BJ (cell line): ENCODE measurements at regions not wholly inside any gene's neighbourhood (a gene's known extent, or its start where the extent isn't known, plus 50 kb on each side); places are given as distances from the start of the nearest gene placed in this dataset.

Source experiments
- CTCF ChIA-PET: fragments of 350-600 bp; formaldehyde crosslinking; extraction: SDS; loops from one replicate; lab custom pipeline; 2021; ENCODE audit warnings: antibody characterized with exemption, inconsistent platforms; lab: Yijun Ruan, JAX
- POLR2A ChIA-PET: fragments of 300-600 bp; sonication (Branson Sonifier 250); formaldehyde crosslinking; extraction: SDS; loops from one replicate; lab custom pipeline; 2021; ENCODE audit warnings: antibody characterized with exemption; lab: Charles Lee
- DNase-seq: peaks from one replicate; pipeline ENCODE4 v3.0.0-alpha.2; 2011; ENCODE audit warnings: low read depth
- H3K27me3 ChIP-seq: 2 replicates; pipeline ENCODE4 v1.6.0; 2011; ENCODE audit warnings: low read length; ENCODE audit not compliant: control insufficient read depth, insufficient read depth
- H3K36me3 ChIP-seq: 2 replicates; pipeline ENCODE4 v1.5.1; 2011; ENCODE audit warnings: low read length; ENCODE audit not compliant: control insufficient read depth, insufficient read depth
- H3K4me3 ChIP-seq: 2 replicates; pipeline ENCODE4 v1.5.1; 2011; ENCODE audit warnings: low read depth, mild to moderate bottlenecking, control low read depth, low read length
- TF ChIP-seq, protein P1 (sequence below): IDR thresholded peaks from 2 replicates; pipeline ENCODE4 v1.5.1; 2011; ENCODE audit warnings: low read depth, mild to moderate bottlenecking, control low read depth, inconsistent platforms, low read length, moderate library complexity; ENCODE audit not compliant: insufficient read depth

DNA sequence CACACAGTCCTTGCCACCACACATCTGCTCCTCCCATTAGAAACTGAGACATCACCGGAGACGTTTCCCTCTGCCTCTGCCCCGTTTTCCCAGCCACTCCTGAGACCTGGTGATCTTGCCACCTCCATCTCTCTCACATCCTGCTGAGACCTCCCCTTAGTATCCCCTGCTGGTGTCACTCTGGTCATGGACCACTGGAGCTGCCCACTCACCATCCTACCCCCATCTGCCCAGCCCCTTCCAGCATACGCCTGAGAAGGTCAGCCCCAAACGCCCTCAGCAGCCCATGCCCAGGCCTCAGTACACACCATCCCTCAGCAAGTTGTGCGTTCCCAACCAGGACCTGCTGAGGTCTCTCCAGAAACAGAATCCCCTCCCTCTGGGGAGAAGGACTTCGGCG is 64.3 kb downstream of the SHANK2 start:
- H3K27me3 ChIP-seq = no peaks in the 10 kb centered on the region; the same call in 1 of the 2 replicates
- no peaks in the 10 kb centered on the region for H3K36me3 ChIP-seq
- no peak overlapping the region for H3K4me3 ChIP-seq
- POLR2A ChIA-PET = no interaction called here
- TF ChIP-seq, protein P1, sequence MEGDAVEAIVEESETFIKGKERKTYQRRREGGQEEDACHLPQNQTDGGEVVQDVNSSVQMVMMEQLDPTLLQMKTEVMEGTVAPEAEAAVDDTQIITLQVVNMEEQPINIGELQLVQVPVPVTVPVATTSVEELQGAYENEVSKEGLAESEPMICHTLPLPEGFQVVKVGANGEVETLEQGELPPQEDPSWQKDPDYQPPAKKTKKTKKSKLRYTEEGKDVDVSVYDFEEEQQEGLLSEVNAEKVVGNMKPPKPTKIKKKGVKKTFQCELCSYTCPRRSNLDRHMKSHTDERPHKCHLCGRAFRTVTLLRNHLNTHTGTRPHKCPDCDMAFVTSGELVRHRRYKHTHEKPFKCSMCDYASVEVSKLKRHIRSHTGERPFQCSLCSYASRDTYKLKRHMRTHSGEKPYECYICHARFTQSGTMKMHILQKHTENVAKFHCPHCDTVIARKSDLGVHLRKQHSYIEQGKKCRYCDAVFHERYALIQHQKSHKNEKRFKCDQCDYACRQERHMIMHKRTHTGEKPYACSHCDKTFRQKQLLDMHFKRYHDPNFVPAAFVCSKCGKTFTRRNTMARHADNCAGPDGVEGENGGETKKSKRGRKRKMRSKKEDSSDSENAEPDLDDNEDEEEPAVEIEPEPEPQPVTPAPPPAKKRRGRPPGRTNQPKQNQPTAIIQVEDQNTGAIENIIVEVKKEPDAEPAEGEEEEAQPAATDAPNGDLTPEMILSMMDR = no peak
- DNase-seq = no peak
- CTCF ChIA-PET = interaction anchor here (0.6 kb wide), 1 partner anchor 10 kb away, joined by 3 read pairs; no protein-coding TSS in a partner anchor

GRCh38 chr11:71186806-71187205 is 65.6 kb downstream of the SHANK2 start:
- CTCF ChIA-PET = no interaction called here
- DNase-seq = no peak
- POLR2A ChIA-PET = no interaction called here
- Histone ChIP-seq H3K27me3 (no peaks in the 10 kb centered on the region; the same call in 1 of the 2 replicates), H3K36me3 (no peaks in the 10 kb centered on the region), H3K4me3 (no peak overlapping the region)
- TF ChIP-seq, protein P1 = no peak

DNA sequence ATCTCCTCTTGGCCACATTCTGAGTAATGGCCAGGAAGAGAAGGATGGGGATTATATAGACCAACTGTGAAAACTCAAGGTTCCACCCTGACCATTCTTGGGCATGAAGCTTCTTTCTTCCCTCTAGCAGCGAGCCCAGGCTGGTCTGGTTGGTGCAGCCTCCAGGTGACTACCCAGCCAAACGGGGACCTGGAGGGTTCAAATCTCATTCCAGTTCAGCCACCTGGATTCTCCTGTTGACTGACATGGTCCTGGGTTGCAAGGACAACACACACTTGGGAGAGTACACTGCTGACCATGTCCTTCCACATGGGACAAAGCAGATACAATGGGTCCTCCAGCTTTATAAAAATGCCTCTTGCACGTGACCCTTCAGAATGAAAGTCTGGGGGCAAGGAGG is 67.0 kb downstream of the SHANK2 start:
- no peaks in the 10 kb centered on the region; the same call in 1 of the 2 replicates for H3K27me3 ChIP-seq
- ChIA-PET POLR2A (no interaction called here), CTCF (interaction anchor here (0.7 kb wide), 1 partner anchor 33 kb away, joined by 3 read pairs; no protein-coding TSS in a partner anchor)
- no peaks in the 10 kb centered on the region for H3K36me3 ChIP-seq
- H3K4me3 ChIP-seq = no peak overlapping the region
- no peak for DNase-seq
- TF ChIP-seq, protein P1 = no peak

DNA sequence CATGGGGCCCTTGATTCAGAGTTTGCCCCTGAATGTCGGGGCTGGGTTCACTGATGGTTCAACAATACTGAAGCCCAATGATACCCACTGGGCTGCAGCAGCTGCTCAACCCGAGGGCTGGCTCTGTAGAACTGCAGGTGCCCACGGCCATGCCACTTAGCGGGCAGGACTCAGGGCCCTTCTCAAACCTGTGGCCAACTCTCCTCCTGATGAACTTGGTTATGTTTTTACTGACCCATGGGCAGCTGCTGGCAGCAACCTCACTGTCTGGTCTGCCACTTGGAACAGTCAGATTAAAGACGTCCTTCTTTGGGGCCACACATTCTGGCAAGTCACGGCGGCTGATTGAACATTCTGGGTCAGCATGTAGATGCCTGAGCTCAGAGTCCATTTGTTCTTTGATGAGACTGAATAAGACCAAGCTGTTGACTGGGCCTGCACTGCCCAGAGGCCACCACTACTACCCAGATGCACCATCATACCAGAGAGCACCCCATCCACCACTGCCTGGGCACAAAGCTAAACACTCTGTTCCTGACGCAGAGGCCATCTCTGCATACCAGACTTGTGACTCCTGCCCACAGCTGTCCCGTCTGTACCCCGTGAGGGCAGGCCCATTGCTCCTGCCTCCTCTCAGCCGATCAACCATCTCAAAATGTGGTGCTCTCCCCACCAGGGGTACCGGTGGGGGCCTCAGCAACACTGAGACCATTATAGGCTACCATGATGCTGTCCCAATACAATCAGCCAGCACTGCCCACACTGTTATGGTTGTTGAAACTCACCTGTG is 67.8 kb downstream of the SHANK2 start:
- ChIA-PET POLR2A (no interaction called here), CTCF (no interaction called here)
- no peak for DNase-seq
- TF ChIP-seq, protein P1 = no peak
- H3K4me3 ChIP-seq = no peak overlapping the region
- no peaks in the 10 kb centered on the region for H3K36me3 ChIP-seq
- no peaks in the 10 kb centered on the region; the same call in 1 of the 2 replicates for H3K27me3 ChIP-seq

DNA sequence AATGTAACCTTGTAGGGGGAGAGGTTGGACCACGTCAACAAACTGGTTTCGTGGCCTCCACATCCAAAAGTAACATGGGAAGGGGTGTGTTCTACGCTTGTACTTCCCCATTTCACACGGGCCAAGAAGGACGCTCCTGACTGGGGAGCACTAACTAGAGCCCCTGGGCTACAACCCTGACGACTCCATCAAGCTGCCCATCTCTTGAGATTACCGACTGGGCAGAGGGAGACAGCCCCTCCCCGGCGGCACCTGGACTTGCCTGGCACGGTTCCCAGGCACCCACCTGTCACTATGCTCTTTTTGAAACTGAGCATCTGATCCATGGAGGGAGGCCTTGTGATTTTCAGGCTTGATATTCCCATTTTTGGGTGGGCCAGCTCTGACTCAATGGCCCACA is 68.5 kb downstream of the SHANK2 start:
- DNase-seq = no peak
- CTCF ChIA-PET = no interaction called here
- Histone ChIP-seq H3K4me3 (no peak overlapping the region), H3K27me3 (no peaks in the 10 kb centered on the region; the same call in 1 of the 2 replicates), H3K36me3 (no peaks in the 10 kb centered on the region)
- POLR2A ChIA-PET = no interaction called here
- TF ChIP-seq, protein P1 = no peak
